MCF 10A (cell line): ENCODE measurements at regions not wholly inside any gene's neighbourhood (a gene's known extent, or its start where the extent isn't known, plus 50 kb on each side); places are given as distances from the start of the nearest gene placed in this dataset.

Experiments
- BruUV-seq: library from RNA; stranded (reverse); fragments of 400-500 nt; replicated peaks from 2 replicates; lab custom pipeline; 2021; lab: Mats Ljungman, UMichigan
- CTCF ChIA-PET: fragments of 300-600 bp; sonication (Branson Sonifier 250); formaldehyde crosslinking; extraction: SDS; loops from one replicate; lab custom pipeline; 2021; ENCODE audit warnings: antibody characterized with exemption, inconsistent platforms; lab: Yijun Ruan, JAX
- POLR2A ChIA-PET: fragments of 300-600, 350-650 bp; sonication (Branson Sonifier 250); formaldehyde crosslinking; extraction: SDS; loops from one replicate; lab custom pipeline; 2020; ENCODE audit warnings: antibody characterized with exemption, inconsistent platforms; lab: Yijun Ruan, JAX
- DNase-seq: peaks from one replicate; pipeline ENCODE4 v3.0.0-alpha.2; 2018; ENCODE audit not compliant: unreplicated experiment
- H3K27ac Mint-ChIP-seq: one replicate; pipeline ENCODE4 v1.8.0; 2022; ENCODE audit warnings: mild to moderate bottlenecking, low read depth, mixed read lengths; ENCODE audit not compliant: unreplicated experiment
- H3K27me3 Mint-ChIP-seq: one replicate; pipeline ENCODE4 v1.8.0; 2022; ENCODE audit warnings: mixed read lengths; ENCODE audit not compliant: insufficient read depth, unreplicated experiment
- H3K36me3 Mint-ChIP-seq: one replicate; pipeline ENCODE4 v1.8.0; 2022; ENCODE audit warnings: mild to moderate bottlenecking, moderate library complexity, mixed read lengths; ENCODE audit not compliant: insufficient read depth, unreplicated experiment
- H3K4me1 Mint-ChIP-seq: one replicate; pipeline ENCODE4 v1.8.0; 2022; ENCODE audit warnings: mixed read lengths; ENCODE audit not compliant: insufficient read depth, unreplicated experiment
- H3K4me3 Mint-ChIP-seq: one replicate; pipeline ENCODE4 v1.8.0; 2022; ENCODE audit warnings: mild to moderate bottlenecking, moderate library complexity, mixed read lengths; ENCODE audit not compliant: unreplicated experiment
- H3K9me3 Mint-ChIP-seq: one replicate; pipeline ENCODE4 v1.8.0; 2022; ENCODE audit warnings: mixed read lengths; ENCODE audit not compliant: unreplicated experiment
- intact Hi-C: fragments of 100-400 bp; cut with micrococcal nuclease; formaldehyde crosslinking; loops from 2 replicates; pipeline ENCODE4 v1.14.1; 2022
- TF ChIP-seq, protein P1 (sequence below): fragments of 200-600 bp; IDR thresholded peaks from one replicate; pipeline ENCODE4 v1.8.0; 2022; ENCODE audit warnings: antibody characterized with exemption, mild to moderate bottlenecking; ENCODE audit not compliant: unreplicated experiment

GRCh38 chr1:238201992-238202391, 311.3 kb upstream of the ZP4 start:
- no peaks in the 10 kb centered on the region for H3K27me3 Mint-ChIP-seq
- no peak for DNase-seq
- ChIA-PET POLR2A (no interaction called here), CTCF (interaction anchor here (1.2 kb wide), 1 partner anchor 350 kb away, joined by 5 read pairs; no protein-coding TSS in a partner anchor)
- no peak overlapping the region for H3K4me3 Mint-ChIP-seq
- intact Hi-C loops = no loop called here
- TF ChIP-seq, protein P1, sequence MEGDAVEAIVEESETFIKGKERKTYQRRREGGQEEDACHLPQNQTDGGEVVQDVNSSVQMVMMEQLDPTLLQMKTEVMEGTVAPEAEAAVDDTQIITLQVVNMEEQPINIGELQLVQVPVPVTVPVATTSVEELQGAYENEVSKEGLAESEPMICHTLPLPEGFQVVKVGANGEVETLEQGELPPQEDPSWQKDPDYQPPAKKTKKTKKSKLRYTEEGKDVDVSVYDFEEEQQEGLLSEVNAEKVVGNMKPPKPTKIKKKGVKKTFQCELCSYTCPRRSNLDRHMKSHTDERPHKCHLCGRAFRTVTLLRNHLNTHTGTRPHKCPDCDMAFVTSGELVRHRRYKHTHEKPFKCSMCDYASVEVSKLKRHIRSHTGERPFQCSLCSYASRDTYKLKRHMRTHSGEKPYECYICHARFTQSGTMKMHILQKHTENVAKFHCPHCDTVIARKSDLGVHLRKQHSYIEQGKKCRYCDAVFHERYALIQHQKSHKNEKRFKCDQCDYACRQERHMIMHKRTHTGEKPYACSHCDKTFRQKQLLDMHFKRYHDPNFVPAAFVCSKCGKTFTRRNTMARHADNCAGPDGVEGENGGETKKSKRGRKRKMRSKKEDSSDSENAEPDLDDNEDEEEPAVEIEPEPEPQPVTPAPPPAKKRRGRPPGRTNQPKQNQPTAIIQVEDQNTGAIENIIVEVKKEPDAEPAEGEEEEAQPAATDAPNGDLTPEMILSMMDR = no peak
- no peak overlapping the region for H3K27ac Mint-ChIP-seq
- H3K36me3 Mint-ChIP-seq = no peaks in the 10 kb centered on the region
- BruUV-seq = no TSS peak
- H3K4me1 Mint-ChIP-seq = no peaks in the 10 kb centered on the region
- H3K9me3 Mint-ChIP-seq = no peaks in the 10 kb centered on the region

GRCh38 chr1:238199325-238199724, 308.6 kb upstream of the ZP4 start:
- Mint-ChIP-seq H3K4me3 (no peak overlapping the region), H3K27ac (no peak overlapping the region), H3K27me3 (no peaks in the 10 kb centered on the region), H3K9me3 (no peaks in the 10 kb centered on the region), H3K36me3 (peaks cover 5% of the 10 kb centered on the region), H3K4me1 (no peaks in the 10 kb centered on the region)
- TF ChIP-seq, protein P1 = no peak
- ChIA-PET CTCF (interaction anchor here (1.3 kb wide), 1 partner anchor 348 kb away, joined by 3 read pairs; no protein-coding TSS in a partner anchor), POLR2A (interaction anchor here (0.6 kb wide), 1 partner anchor 749 kb away, joined by 3 read pairs; no protein-coding TSS in a partner anchor)
- intact Hi-C loops = no loop called here
- no TSS peak for BruUV-seq
- no peak for DNase-seq

GRCh38 chr1:238196516-238196915, 305.8 kb upstream of the ZP4 start:
- intact Hi-C loops = no loop called here
- Mint-ChIP-seq H3K9me3 (no peaks in the 10 kb centered on the region), H3K27ac (no peak overlapping the region), H3K4me3 (no peak overlapping the region), H3K4me1 (no peaks in the 10 kb centered on the region), H3K27me3 (no peaks in the 10 kb centered on the region), H3K36me3 (peaks cover 5% of the 10 kb centered on the region)
- ChIA-PET POLR2A (interaction anchor here (0.6 kb wide), 1 partner anchor 16 kb away, joined by 4 read pairs; no protein-coding TSS in a partner anchor), CTCF (interaction anchor here (0.5 to 0.8 kb wide), 3 partner anchors 7 to 319 kb away, joined by 3 to 4 read pairs (median 4); no protein-coding TSS in a partner anchor)
- BruUV-seq = no TSS peak
- TF ChIP-seq, protein P1 = no peak
- no peak for DNase-seq

GRCh38 chr1:238191170-238191569, 300.4 kb upstream of the ZP4 start:
- intact Hi-C loops = no loop called here
- Mint-ChIP-seq H3K4me1 (no peaks in the 10 kb centered on the region), H3K36me3 (peaks cover 5% of the 10 kb centered on the region), H3K27me3 (no peaks in the 10 kb centered on the region), H3K27ac (no peak overlapping the region), H3K4me3 (no peak overlapping the region), H3K9me3 (peaks cover 9% of the 10 kb centered on the region)
- POLR2A ChIA-PET = no interaction called here
- TF ChIP-seq, protein P1 = no peak
- no peak for DNase-seq
- CTCF ChIA-PET = interaction anchor here (1.2 kb wide), 1 partner anchor 327 kb away, joined by 6 read pairs; no protein-coding TSS in a partner anchor
- BruUV-seq = no TSS peak
